IMR-90 (cell line): ENCODE measurements at regions not wholly inside any gene's neighbourhood (a gene's known extent, or its start where the extent isn't known, plus 50 kb on each side); places are given as distances from the start of the nearest gene placed in this dataset.

Experiments used
- ATAC-seq: fragments of 200-7000 bp; cut with Tn5 transposase; 2 replicates; pipeline ENCODE4 v1.9.1; 2020; ENCODE audit warnings: low read depth, mild to moderate bottlenecking, moderate library complexity
- BruUV-seq: library from RNA; stranded (reverse); fragments of 400-500 nt; replicated peaks from 2 replicates; lab custom pipeline; 2021; lab: Mats Ljungman, UMichigan
- CTCF ChIA-PET: fragments of 300-600 bp; formaldehyde crosslinking; extraction: SDS; loops from one replicate; lab custom pipeline; 2021; ENCODE audit warnings: antibody characterized with exemption; lab: Yijun Ruan, JAX
- POLR2A ChIA-PET: fragments of 300-600 bp; sonication (Branson Sonifier 250); formaldehyde crosslinking; loops from one replicate; lab custom pipeline; 2022; ENCODE audit warnings: antibody characterized with exemption; ENCODE audit not compliant: unreplicated experiment; lab: Charles Lee
- DNase-seq: peaks from one replicate; pipeline ENCODE4 v3.0.0; 2013
- H2AFZ ChIP-seq: replicated peaks from 2 replicates; pipeline ENCODE3; 2013; ENCODE audit warnings: low read length, mild to moderate bottlenecking; ENCODE audit not compliant: poor library complexity
- H2AK5ac ChIP-seq: 2 replicates; pipeline ENCODE4 v1.6.1; 2013; ENCODE audit warnings: low read depth, low read length, inconsistent platforms
- H2AK9ac ChIP-seq: replicated peaks from 2 replicates; pipeline ENCODE3; 2013; ENCODE audit warnings: mild to moderate bottlenecking, low read depth, low read length, moderate library complexity; ENCODE audit not compliant: poor library complexity
- H2BK120ac ChIP-seq: 2 replicates; pipeline ENCODE4 v1.6.1; 2013; ENCODE audit warnings: low read depth, low read length, inconsistent platforms
- H2BK15ac ChIP-seq: 3 replicates; pipeline ENCODE4 v1.6.1; 2013; ENCODE audit warnings: low read depth, low read length, inconsistent platforms
- H2BK20ac ChIP-seq: 2 replicates; pipeline ENCODE4 v1.6.1; 2013; ENCODE audit warnings: low read depth, mild to moderate bottlenecking, inconsistent platforms, low read length, moderate library complexity
- H2BK5ac ChIP-seq: 2 replicates; pipeline ENCODE4 v1.6.1; 2013; ENCODE audit warnings: mild to moderate bottlenecking, low read depth, low read length, inconsistent platforms; ENCODE audit not compliant: poor library complexity, severe bottlenecking
- H3K14ac ChIP-seq: replicated peaks from 2 replicates; pipeline ENCODE4 v1.6.1; 2013; ENCODE audit warnings: low read depth, low read length, inconsistent platforms
- H3K18ac ChIP-seq: 2 replicates; pipeline ENCODE4 v1.6.1; 2013; ENCODE audit warnings: low read depth, low read length, control low read depth
- H3K23ac ChIP-seq: 2 replicates; pipeline ENCODE4 v1.6.1; 2013; ENCODE audit warnings: low read depth, low read length, inconsistent platforms
- H3K27ac ChIP-seq: 2 replicates; pipeline ENCODE4 v1.5.1; 2013; ENCODE audit warnings: mild to moderate bottlenecking, control low read depth, low read length; ENCODE audit not compliant: insufficient read depth
- H3K27me3 ChIP-seq: 2 replicates; pipeline ENCODE4 v1.6.1; 2013; ENCODE audit warnings: low read length; ENCODE audit not compliant: control insufficient read depth, insufficient read depth
- H3K36me3 ChIP-seq: 2 replicates; pipeline ENCODE4 v1.6.1; 2013; ENCODE audit warnings: low read length, mixed read lengths; ENCODE audit not compliant: control insufficient read depth, insufficient read depth
- H3K4ac ChIP-seq: 2 replicates; pipeline ENCODE4 v1.6.1; 2013; ENCODE audit warnings: low read depth, low read length, inconsistent platforms
- H3K4me1 ChIP-seq: 2 replicates; pipeline ENCODE4 v1.6.1; 2013; ENCODE audit warnings: low read length, mixed read lengths; ENCODE audit not compliant: control insufficient read depth, insufficient read depth
- H3K4me2 ChIP-seq: 2 replicates; pipeline ENCODE4 v1.6.1; 2013; ENCODE audit warnings: low read depth, mild to moderate bottlenecking, control low read depth, low read length, moderate library complexity
- H3K4me3 ChIP-seq: 2 replicates; pipeline ENCODE4 v1.5.1; 2013; ENCODE audit warnings: low read depth, mild to moderate bottlenecking, control low read depth, low read length, moderate library complexity; ENCODE audit not compliant: insufficient read depth
- H3K56ac ChIP-seq: 2 replicates; pipeline ENCODE4 v1.6.1; 2013; ENCODE audit warnings: low read length, inconsistent platforms; ENCODE audit not compliant: insufficient read depth; ENCODE audit errors: extremely low read depth
- H3K79me1 ChIP-seq, 2 experiments: 2 replicates each; pipeline ENCODE4 v1.6.1; 2013; ENCODE audit warnings: low read length in 2 of 2, inconsistent platforms in 1 of 2, low read depth in 1 of 2
- H3K9ac ChIP-seq: 2 replicates; pipeline ENCODE4 v1.6.1; 2013; ENCODE audit warnings: low read depth, low read length, control low read depth
- H3K9me1 ChIP-seq: 2 replicates; pipeline ENCODE4 v1.6.1; 2013; ENCODE audit warnings: low read length, inconsistent platforms; ENCODE audit not compliant: insufficient read depth
- H3K9me3 ChIP-seq: 2 replicates; pipeline ENCODE4 v1.6.1; 2013; ENCODE audit warnings: low read length; ENCODE audit not compliant: control insufficient read depth, insufficient read depth
- H4K20me1 ChIP-seq: 2 replicates; pipeline ENCODE4 v1.6.1; 2013; ENCODE audit warnings: low read length, inconsistent platforms; ENCODE audit not compliant: insufficient read depth
- H4K5ac ChIP-seq: 2 replicates; pipeline ENCODE4 v1.6.1; 2013; ENCODE audit warnings: mild to moderate bottlenecking, low read depth, low read length, control low read depth
- H4K8ac ChIP-seq, 2 experiments: 2 replicates each; pipeline ENCODE4 v1.6.1; 2013; ENCODE audit warnings: low read depth in 2 of 2, low read length in 2 of 2, control low read depth in 1 of 2, inconsistent platforms in 1 of 2
- H4K91ac ChIP-seq: 2 replicates; pipeline ENCODE4 v1.6.1; 2013; ENCODE audit warnings: low read depth, low read length, inconsistent platforms; ENCODE audit not compliant: insufficient read depth
- BHLHE40 ChIP-seq: fragments of 150-350 bp; IDR thresholded peaks from 2 replicates; pipeline ENCODE4 v1.6.1; 2016; ENCODE audit warnings: mild to moderate bottlenecking, low read depth, low read length
- CEBPB ChIP-seq: IDR thresholded peaks from 2 replicates; pipeline ENCODE4 v1.6.1; 2012; ENCODE audit warnings: low read depth, low read length, improper control_type of control experiment
- CHD1 ChIP-seq: IDR thresholded peaks from 2 replicates; pipeline ENCODE4 v1.6.1; 2012; ENCODE audit warnings: low read depth, low read length, improper control_type of control experiment
- FOS ChIP-seq: fragments of 150-350 bp; IDR thresholded peaks from 2 replicates; pipeline ENCODE4 v1.6.1; 2016; ENCODE audit warnings: low read depth, low read length
- MAFK ChIP-seq: IDR thresholded peaks from 2 replicates; pipeline ENCODE4 v1.6.1; 2012; ENCODE audit warnings: low read depth, low read length, improper control_type of control experiment
- MAZ ChIP-seq: IDR thresholded peaks from 2 replicates; pipeline ENCODE4 v1.6.1; 2012; ENCODE audit warnings: low read depth, mild to moderate bottlenecking, low read length, improper control_type of control experiment, moderate library complexity, borderline replicate concordance
- POLR2A ChIP-seq: IDR thresholded peaks from 2 replicates; pipeline ENCODE4 v1.6.1; 2012; ENCODE audit warnings: mild to moderate bottlenecking, low read depth, low read length
- RAD21 ChIP-seq: IDR thresholded peaks from 2 replicates; pipeline ENCODE4 v1.6.1; 2012; ENCODE audit warnings: low read length, improper control_type of control experiment
- RFX5 ChIP-seq: IDR thresholded peaks from 2 replicates; pipeline ENCODE4 v1.8.0; 2012; ENCODE audit warnings: low read depth, mild to moderate bottlenecking, low read length, moderate library complexity
- SMC3 ChIP-seq: fragments of 150-350 bp; IDR thresholded peaks from 2 replicates; pipeline ENCODE4 v1.6.1; 2016; ENCODE audit warnings: low read depth, mild to moderate bottlenecking, antibody characterized with exemption, low read length, moderate library complexity
- WGBS, 2 experiments: methylation state at CpG; one replicate each; pipeline versions ENCODE4 v1.1.5 to v1.1.7; 2013; ENCODE audit warnings: missing lambda C conversion rate in 2 of 2; ENCODE audit not compliant: insufficient read length in 1 of 2; ENCODE audit errors: extremely low coverage in 2 of 2; 5-methylcytosine and 5-hydroxymethylcytosine counted together
- dilution Hi-C: fragments of 300-500 bp; cut with HindIII; formaldehyde crosslinking; loops from one replicate; pipeline ENCODE4 v1.14.3; 2018; ENCODE audit warnings: low sequenced_read_pairs; ENCODE audit not compliant: unreplicated experiment
- in situ Hi-C: fragments of 300-500 bp; cut with MboI; formaldehyde crosslinking; loops from 3 replicates; pipeline ENCODE4 v1.14.3; 2019; ENCODE audit warnings: low sequenced_read_pairs, inconsistent platforms, mixed read lengths
- intact Hi-C: fragments of 100-400 bp; cut with micrococcal nuclease; formaldehyde crosslinking; loops from 2 replicates; pipeline ENCODE4 v1.10.0; 2022

GRCh38 chr9:104374711-104375110, 129.4 kb upstream of the OR13F1 start:
- H3K14ac ChIP-seq = no peak overlapping the region
- no peak overlapping the region for H2BK120ac ChIP-seq
- no peak overlapping the region for H2AK9ac ChIP-seq
- H3K4me3 ChIP-seq = no peak overlapping the region
- no peak overlapping the region for H3K27ac ChIP-seq
- no peak overlapping the region for H2BK20ac ChIP-seq
- no peak overlapping the region for H3K4me2 ChIP-seq
- ChIA-PET POLR2A (no interaction called here), CTCF (no interaction called here)
- H2BK5ac ChIP-seq = no peak overlapping the region
- no peak overlapping the region for H4K91ac ChIP-seq
- H4K5ac ChIP-seq = no peak overlapping the region
- ATAC-seq (no peak), DNase-seq (no peak)
- H3K9me3 ChIP-seq = peaks cover 13% of the 10 kb centered on the region; the same call in 1 of the 2 replicates
- no peak overlapping the region for H2AFZ ChIP-seq
- no peaks in the 10 kb centered on the region for H3K36me3 ChIP-seq
- no peaks in the 10 kb centered on the region for H3K4me1 ChIP-seq
- H3K18ac ChIP-seq = no peak overlapping the region
- no peak for TF ChIP-seq BHLHE40
- no peak for TF ChIP-seq MAZ
- TF ChIP-seq CEBPB = no peak
- no peak for TF ChIP-seq FOS
- TF ChIP-seq RFX5 = no peak
- no peak for TF ChIP-seq MAFK
- no peak for TF ChIP-seq RAD21
- TF ChIP-seq POLR2A = no peak
- no peak for TF ChIP-seq SMC3
- TF ChIP-seq CHD1 = no peak
- H3K79me1 ChIP-seq = no peaks in the 10 kb centered on the region
- H3K56ac ChIP-seq = no peak overlapping the region
- H3K4ac ChIP-seq = no peak overlapping the region
- no peak overlapping the region for H2BK15ac ChIP-seq
- in situ Hi-C loops = loop anchor here (25.0 kb wide), 1 partner anchor 337 kb away; no protein-coding TSS in a partner anchor
- H3K27me3 ChIP-seq = no peaks in the 10 kb centered on the region
- H4K8ac ChIP-seq = no peak overlapping the region
- no CpG with 5 or more reads among the region's 3 CpGs for WGBS, 2 experiments
- no TSS peak for BruUV-seq
- dilution Hi-C loops = no loop called here
- no peak overlapping the region for H2AK5ac ChIP-seq
- H3K9me1 ChIP-seq = no peaks in the 10 kb centered on the region
- no peak overlapping the region for H3K23ac ChIP-seq
- intact Hi-C loops = no loop called here
- no peak overlapping the region for H3K9ac ChIP-seq
- H4K20me1 ChIP-seq = no peaks in the 10 kb centered on the region
